ENCODE measurements at regions not wholly inside any gene's neighbourhood (a gene's known extent, or its start where the extent isn't known, plus 50 kb on each side); places are given as distances from the start of the nearest gene placed in this dataset.
A peak's percentile ranks its signal among the peaks of the same experiment; 100 is the strongest.

DNA sequence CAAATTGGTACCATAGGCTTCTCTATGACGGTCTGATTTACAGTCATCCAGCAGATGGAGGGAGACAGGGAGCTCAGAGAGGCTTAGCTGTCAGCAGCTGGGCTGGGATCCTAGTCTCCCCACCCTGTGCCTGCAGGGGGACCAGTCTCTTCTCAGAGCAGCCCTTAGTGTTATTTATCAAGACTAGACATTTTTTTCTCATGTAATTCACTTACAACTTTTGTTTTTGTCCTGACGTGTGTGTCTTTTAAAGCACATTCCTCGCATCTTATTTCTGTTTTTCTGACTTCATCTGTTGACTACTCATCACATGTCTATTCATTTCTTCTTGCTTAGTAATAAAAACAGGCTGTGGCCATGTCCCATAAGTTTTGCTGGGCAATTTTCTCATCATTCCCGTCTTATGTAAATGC lies 116.1 kb downstream of the KLF13 start:
- Mint-ChIP-seq H3K4me1 (ENCODE audit: low read depth) (peaks cover 52% of the 10 kb centered on the region), H3K27ac (peak overlapping the region; percentile 68), H3K36me3 (ENCODE audit: low read depth) (no peaks in the 10 kb centered on the region), H3K27me3 (ENCODE audit: low read depth) (no peaks in the 10 kb centered on the region), H3K9me3 (no peaks in the 10 kb centered on the region), H3K4me3 (ENCODE audit: low read depth) (no peak overlapping the region)
- no peak for DNase-seq (ENCODE audit: low spot score)
- intact Hi-C loops (cut with micrococcal nuclease), result loop anchor here (1.0 kb wide), 1 partner anchor 17 kb away; no protein-coding TSS in a partner anchor

DNA sequence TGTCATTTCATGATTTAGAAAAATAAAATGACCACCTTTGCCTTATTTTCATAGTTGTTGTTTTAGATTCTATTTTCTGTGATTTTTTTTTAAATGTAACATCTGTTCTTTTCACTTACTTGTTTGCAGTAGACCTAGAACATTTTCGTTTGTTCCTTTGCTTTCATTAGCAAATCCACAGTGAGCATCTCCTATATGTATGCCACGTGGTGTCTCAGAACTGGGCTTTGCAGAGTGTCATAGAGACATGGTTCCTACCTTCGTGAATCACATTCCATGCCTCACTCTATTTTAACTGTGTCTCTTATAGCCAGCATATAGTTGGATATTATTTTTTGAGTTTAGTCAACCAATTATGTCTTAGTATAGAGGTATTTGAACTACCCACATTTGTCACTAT lies 118.2 kb downstream of the KLF13 start:
- intact Hi-C loops (cut with micrococcal nuclease), result no loop called here
- H3K4me1 Mint-ChIP-seq (ENCODE audit: low read depth), result peaks cover 42% of the 10 kb centered on the region
- no peak for DNase-seq (ENCODE audit: low spot score)
- H3K36me3 Mint-ChIP-seq (ENCODE audit: low read depth), result no peaks in the 10 kb centered on the region
- H3K27ac Mint-ChIP-seq, result no peak overlapping the region
- H3K27me3 Mint-ChIP-seq (ENCODE audit: low read depth), result no peaks in the 10 kb centered on the region
- no peaks in the 10 kb centered on the region for H3K9me3 Mint-ChIP-seq
- no peak overlapping the region for H3K4me3 Mint-ChIP-seq (ENCODE audit: low read depth)

GRCh38 chr15:31446546-31446945 lies 119.9 kb downstream of the KLF13 start:
- Mint-ChIP-seq H3K9me3 (peaks cover 4% of the 10 kb centered on the region), H3K27me3 (ENCODE audit: low read depth) (no peaks in the 10 kb centered on the region), H3K27ac (no peak overlapping the region), H3K4me1 (ENCODE audit: low read depth) (peaks cover 37% of the 10 kb centered on the region), H3K36me3 (ENCODE audit: low read depth) (no peaks in the 10 kb centered on the region), H3K4me3 (ENCODE audit: low read depth) (no peak overlapping the region)
- intact Hi-C loops (cut with micrococcal nuclease), result no loop called here
- DNase-seq (ENCODE audit: low spot score), result no peak

- intact Hi-C loops (cut with micrococcal nuclease), result no loop called here
- no peaks in the 10 kb centered on the region for H3K36me3 Mint-ChIP-seq (ENCODE audit: low read depth)
- peaks cover 23% of the 10 kb centered on the region for H3K4me1 Mint-ChIP-seq (ENCODE audit: low read depth)
- H3K9me3 Mint-ChIP-seq, result peaks cover 4% of the 10 kb centered on the region
- no peak overlapping the region for H3K4me3 Mint-ChIP-seq (ENCODE audit: low read depth)
- no peak for DNase-seq (ENCODE audit: low spot score)
- no peaks in the 10 kb centered on the region for H3K27me3 Mint-ChIP-seq (ENCODE audit: low read depth)
- no peak overlapping the region for H3K27ac Mint-ChIP-seq
Observed at GRCh38 chr15:31447931-31448634, 121.4 kb downstream of the KLF13 start.

GRCh38 chr15:31448635-31448979 lies 122.0 kb downstream of the KLF13 start:
- H3K27ac Mint-ChIP-seq, result no peak overlapping the region
- intact Hi-C loops (cut with micrococcal nuclease), result no loop called here
- peaks cover 22% of the 10 kb centered on the region for H3K4me1 Mint-ChIP-seq (ENCODE audit: low read depth)
- peaks cover 10% of the 10 kb centered on the region for H3K9me3 Mint-ChIP-seq
- H3K27me3 Mint-ChIP-seq (ENCODE audit: low read depth), result no peaks in the 10 kb centered on the region
- no peaks in the 10 kb centered on the region for H3K36me3 Mint-ChIP-seq (ENCODE audit: low read depth)
- no peak for DNase-seq (ENCODE audit: low spot score)
- H3K4me3 Mint-ChIP-seq (ENCODE audit: low read depth), result no peak overlapping the region

- intact Hi-C loops (cut with micrococcal nuclease), result no loop called here
- H3K4me1 Mint-ChIP-seq (ENCODE audit: low read depth), result peaks cover 16% of the 10 kb centered on the region
Observed at GRCh38 chr15:31452595-31453557, 126.2 kb downstream of the KLF13 start.

GRCh38 chr15:31453558-31454318 lies 127.1 kb downstream of the KLF13 start:
- H3K27me3 Mint-ChIP-seq (ENCODE audit: low read depth), result no peaks in the 10 kb centered on the region
- DNase-seq (ENCODE audit: low spot score), result no peak
- H3K4me3 Mint-ChIP-seq (ENCODE audit: low read depth), result no peak overlapping the region
- H3K9me3 Mint-ChIP-seq, result peaks cover 28% of the 10 kb centered on the region
- peaks cover 14% of the 10 kb centered on the region for H3K4me1 Mint-ChIP-seq (ENCODE audit: low read depth)
- intact Hi-C loops (cut with micrococcal nuclease), result no loop called here
- peaks cover 7% of the 10 kb centered on the region for H3K36me3 Mint-ChIP-seq (ENCODE audit: low read depth)
- no peak overlapping the region for H3K27ac Mint-ChIP-seq

More at GRCh38 chr15:31452595-31453557, 126.2 kb downstream of the KLF13 start:
- Mint-ChIP-seq H3K36me3 (ENCODE audit: low read depth) (peaks cover 7% of the 10 kb centered on the region), H3K27ac (no peak overlapping the region), H3K9me3 (peaks cover 28% of the 10 kb centered on the region), H3K4me3 (ENCODE audit: low read depth) (no peak overlapping the region), H3K27me3 (ENCODE audit: low read depth) (no peaks in the 10 kb centered on the region)
- no peak for DNase-seq (ENCODE audit: low spot score)

DNA sequence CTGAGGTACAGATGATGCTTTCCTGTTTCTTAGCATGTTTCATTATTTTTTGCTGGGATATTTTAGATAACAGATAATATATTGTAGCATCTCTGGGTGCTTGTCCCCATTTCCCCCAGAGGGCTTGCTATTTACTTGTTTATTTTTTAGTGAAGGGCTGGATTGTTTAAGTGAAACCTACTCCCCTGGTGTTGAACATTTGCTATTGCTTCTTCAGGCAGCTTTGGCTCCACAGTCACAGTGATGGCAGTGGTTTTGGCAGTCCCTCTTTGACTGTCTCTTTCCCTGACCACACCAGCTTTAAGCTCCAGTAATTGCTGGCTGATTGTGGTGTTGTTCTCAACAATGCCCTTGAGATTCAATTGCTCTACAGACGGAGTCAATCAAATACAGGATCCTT lies 128.9 kb downstream of the KLF13 start:
- Mint-ChIP-seq H3K27me3 (ENCODE audit: low read depth) (no peaks in the 10 kb centered on the region), H3K4me1 (ENCODE audit: low read depth) (peaks cover 21% of the 10 kb centered on the region), H3K27ac (no peak overlapping the region), H3K4me3 (ENCODE audit: low read depth) (no peak overlapping the region), H3K36me3 (ENCODE audit: low read depth) (peaks cover 7% of the 10 kb centered on the region), H3K9me3 (peaks cover 28% of the 10 kb centered on the region)
- intact Hi-C loops (cut with micrococcal nuclease), result no loop called here
- no peak for DNase-seq (ENCODE audit: low spot score)

GRCh38 chr15:31456354-31457060 lies 129.9 kb downstream of the KLF13 start:
- no peak for DNase-seq (ENCODE audit: low spot score)
- no peak overlapping the region for H3K4me3 Mint-ChIP-seq (ENCODE audit: low read depth)
- intact Hi-C loops (cut with micrococcal nuclease), result no loop called here
- H3K4me1 Mint-ChIP-seq (ENCODE audit: low read depth), result peaks cover 26% of the 10 kb centered on the region
- peaks cover 24% of the 10 kb centered on the region for H3K9me3 Mint-ChIP-seq
- H3K27me3 Mint-ChIP-seq (ENCODE audit: low read depth), result no peaks in the 10 kb centered on the region
- H3K27ac Mint-ChIP-seq, result no peak overlapping the region
- H3K36me3 Mint-ChIP-seq (ENCODE audit: low read depth), result peaks cover 7% of the 10 kb centered on the region

- intact Hi-C loops (cut with micrococcal nuclease), result no loop called here
Observed at GRCh38 chr15:31457161-31457560, 130.5 kb downstream of the KLF13 start.

DNA sequence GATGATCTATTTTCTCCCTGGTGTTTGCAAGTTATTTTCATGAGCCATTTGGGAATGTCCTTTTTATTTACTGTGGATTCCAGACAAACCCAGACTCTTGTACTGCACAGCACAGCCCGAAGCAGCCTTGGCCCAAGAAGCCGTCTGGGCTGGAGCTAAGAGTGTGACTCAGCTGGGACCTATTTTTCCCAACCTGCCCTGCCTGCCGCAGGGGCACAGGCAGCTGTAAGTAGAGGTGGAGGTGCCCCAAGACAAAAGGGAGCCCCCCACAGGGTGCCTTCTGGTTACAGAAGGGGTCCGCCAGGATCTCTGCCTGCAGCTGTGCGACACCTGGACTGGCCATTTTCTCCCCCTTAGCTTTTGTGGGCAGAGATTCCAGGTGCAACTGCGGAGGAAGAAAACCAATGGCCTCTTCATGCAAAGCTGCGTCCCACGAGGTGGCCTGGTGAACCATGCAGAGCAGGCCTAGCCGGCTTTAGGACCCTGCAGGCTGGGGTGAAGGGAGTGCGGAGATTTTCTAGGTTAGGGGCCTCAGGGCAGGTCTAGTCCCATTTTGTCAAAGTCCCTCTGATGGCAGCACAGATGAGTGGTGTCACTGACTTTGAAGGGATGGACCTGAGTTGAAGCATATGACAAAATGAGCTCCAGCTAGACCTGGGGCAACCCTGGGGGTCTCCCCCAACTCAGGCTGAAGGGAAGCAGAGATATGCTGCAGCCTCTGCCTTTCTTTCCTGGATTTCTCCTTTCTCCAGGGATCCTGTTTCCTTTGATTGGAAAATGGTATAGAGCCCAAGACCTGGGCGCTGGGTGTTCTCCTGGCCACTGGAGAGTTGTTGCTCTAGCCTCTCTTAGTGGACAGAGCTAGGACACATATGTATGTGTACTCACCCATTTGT lies 131.2 kb downstream of the KLF13 start:
- peaks cover 26% of the 10 kb centered on the region for H3K4me1 Mint-ChIP-seq (ENCODE audit: low read depth)
- H3K9me3 Mint-ChIP-seq, result peaks cover 24% of the 10 kb centered on the region
- H3K27ac Mint-ChIP-seq, result no peak overlapping the region
- DNase-seq (ENCODE audit: low spot score), result no peak
- H3K4me3 Mint-ChIP-seq (ENCODE audit: low read depth), result no peak overlapping the region
- intact Hi-C loops (cut with micrococcal nuclease), result no loop called here
- H3K36me3 Mint-ChIP-seq (ENCODE audit: low read depth), result peaks cover 7% of the 10 kb centered on the region
- H3K27me3 Mint-ChIP-seq (ENCODE audit: low read depth), result no peaks in the 10 kb centered on the region

More at GRCh38 chr15:31457161-31457560, 130.5 kb downstream of the KLF13 start:
- Mint-ChIP-seq H3K4me3 (ENCODE audit: low read depth) (no peak overlapping the region), H3K27ac (no peak overlapping the region), H3K27me3 (ENCODE audit: low read depth) (no peaks in the 10 kb centered on the region), H3K9me3 (peaks cover 24% of the 10 kb centered on the region), H3K4me1 (ENCODE audit: low read depth) (peaks cover 26% of the 10 kb centered on the region), H3K36me3 (ENCODE audit: low read depth) (peaks cover 7% of the 10 kb centered on the region)
- DNase-seq (ENCODE audit: low spot score), result no peak
